ENCODE measurements at regions not wholly inside any gene's neighbourhood (a gene's known extent, or its start where the extent isn't known, plus 50 kb on each side); places are given as distances from the start of the nearest gene placed in this dataset.
"Not testable (repeated sequence)": the region's sequence is repeated elsewhere in the genome, so short reads cannot be mapped to it uniquely, and the experiment has no call there.

DNA sequence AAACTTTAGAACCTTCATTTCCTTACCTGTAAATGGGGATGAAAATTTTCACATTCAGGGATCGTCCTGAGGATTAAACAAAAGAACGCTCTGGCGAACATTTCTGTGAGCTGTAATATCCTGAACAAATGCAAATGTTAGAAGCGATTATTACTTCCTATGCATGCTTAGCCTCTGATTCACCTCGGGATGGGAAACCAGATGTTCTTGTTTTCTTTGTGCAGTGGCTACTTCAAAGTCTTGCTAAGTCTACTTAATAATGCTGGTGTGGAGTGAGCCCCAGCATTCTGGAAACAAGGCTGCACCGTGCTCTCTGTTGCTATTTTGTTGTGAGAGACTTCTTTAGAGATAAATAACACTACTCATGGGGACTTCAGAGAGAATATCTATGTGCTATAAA is 119.1 kb upstream of the PELI1 start:
- Mint-ChIP-seq H3K27ac (no peak overlapping the region), H3K36me3 (no peaks in the 10 kb centered on the region)
- no peak for ATAC-seq

GRCh38 chr2:64267699-64268098 is 123.5 kb upstream of the PELI1 start:
- peaks cover 2% of the 10 kb centered on the region for H3K9me3 Mint-ChIP-seq (ENCODE audit: low read depth)
- CTCF ChIA-PET = no interaction called here
- H3K27me3 Mint-ChIP-seq = no peaks in the 10 kb centered on the region
- ATAC-seq = no peak
- DNase-seq = no peak
- H3K4me1 Mint-ChIP-seq = no peaks in the 10 kb centered on the region
- H3K27ac Mint-ChIP-seq = no peak overlapping the region
- H3K4me3 Mint-ChIP-seq = no peak overlapping the region
- peaks cover 3% of the 10 kb centered on the region for H3K36me3 Mint-ChIP-seq

More for the DNA sequence above, 119.1 kb upstream of the PELI1 start:
- Mint-ChIP-seq H3K9me3 (ENCODE audit: low read depth) (no peaks in the 10 kb centered on the region), H3K4me1 (peaks cover 4% of the 10 kb centered on the region), H3K27me3 (no peaks in the 10 kb centered on the region), H3K4me3 (no peak overlapping the region)
- CTCF ChIA-PET = interaction anchor here (1.3 kb wide), 1 partner anchor 67 kb away, joined by 3 read pairs; no protein-coding TSS in a partner anchor
- DNase-seq = no peak

GRCh38 chr2:64268330-64269048 is 124.3 kb upstream of the PELI1 start:
- ATAC-seq (no peak), DNase-seq (no peak)
- no peak overlapping the region for H3K27ac Mint-ChIP-seq
- CTCF ChIA-PET = no interaction called here
- H3K4me1 Mint-ChIP-seq = peaks cover 1% of the 10 kb centered on the region
- no peaks in the 10 kb centered on the region for H3K27me3 Mint-ChIP-seq
- peaks cover 2% of the 10 kb centered on the region for H3K9me3 Mint-ChIP-seq (ENCODE audit: low read depth)
- H3K4me3 Mint-ChIP-seq = no peak overlapping the region
- H3K36me3 Mint-ChIP-seq = peaks cover 3% of the 10 kb centered on the region

- H3K36me3 Mint-ChIP-seq = peaks cover 6% of the 10 kb centered on the region
- peaks cover 2% of the 10 kb centered on the region for H3K9me3 Mint-ChIP-seq (ENCODE audit: low read depth)
- no peak for ATAC-seq
- no peak overlapping the region for H3K4me3 Mint-ChIP-seq
- peaks cover 21% of the 10 kb centered on the region for H3K4me1 Mint-ChIP-seq
- no peak overlapping the region for H3K27ac Mint-ChIP-seq
- no peak for DNase-seq
- H3K27me3 Mint-ChIP-seq = no peaks in the 10 kb centered on the region
- CTCF ChIA-PET = interaction anchor here (1.9 kb wide), 1 partner anchor 57 kb away, joined by 7 read pairs; no protein-coding TSS in a partner anchor
Measured at GRCh38 chr2:64273524-64274398, 129.5 kb upstream of the PELI1 start.

DNA sequence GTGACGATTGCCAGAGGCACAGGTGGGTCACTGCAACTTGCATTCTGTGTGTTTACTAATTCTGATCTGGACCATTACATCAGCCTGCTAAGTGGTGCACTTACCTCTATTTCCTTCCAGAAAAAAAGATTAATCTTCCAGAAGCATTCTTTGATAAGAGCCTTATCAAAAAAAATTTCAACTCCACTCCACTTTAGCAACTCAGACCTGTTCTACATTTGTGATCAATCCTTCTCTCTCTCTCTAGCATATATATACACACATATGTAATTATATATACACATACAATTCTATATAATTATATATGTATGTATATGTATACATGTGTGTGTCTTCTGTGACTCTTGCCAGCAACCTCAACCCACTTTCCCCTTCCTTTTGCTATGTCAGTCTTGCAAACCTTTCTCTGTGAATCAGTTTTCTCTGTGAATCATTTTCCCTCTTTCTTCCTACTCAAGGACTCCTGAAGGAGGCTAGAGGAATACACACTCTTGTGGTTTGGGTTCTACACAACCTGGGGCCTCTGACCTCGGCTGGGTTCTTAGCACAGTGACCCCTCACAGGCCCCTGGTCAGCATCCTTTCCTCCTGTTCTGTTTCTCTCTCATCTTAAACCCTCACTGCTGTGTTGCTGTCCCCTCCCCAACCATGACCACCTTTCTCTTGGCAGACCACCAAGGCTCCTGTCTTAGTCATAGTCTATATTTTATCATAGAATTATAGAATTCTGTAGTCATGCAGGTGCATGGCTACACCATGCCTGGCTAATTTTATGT is 130.4 kb upstream of the PELI1 start:
- DNase-seq = no peak
- Mint-ChIP-seq H3K9me3 (ENCODE audit: low read depth) (peaks cover 2% of the 10 kb centered on the region), H3K4me1 (peaks cover 21% of the 10 kb centered on the region), H3K27me3 (no peaks in the 10 kb centered on the region), H3K4me3 (no peak overlapping the region), H3K27ac (no peak overlapping the region), H3K36me3 (peaks cover 6% of the 10 kb centered on the region)
- no peak for ATAC-seq
- CTCF ChIA-PET = interaction anchor here (1.4 to 1.9 kb wide), 2 partner anchors 10 to 56 kb away, joined by 3 to 7 read pairs; no protein-coding TSS in a partner anchor

DNA sequence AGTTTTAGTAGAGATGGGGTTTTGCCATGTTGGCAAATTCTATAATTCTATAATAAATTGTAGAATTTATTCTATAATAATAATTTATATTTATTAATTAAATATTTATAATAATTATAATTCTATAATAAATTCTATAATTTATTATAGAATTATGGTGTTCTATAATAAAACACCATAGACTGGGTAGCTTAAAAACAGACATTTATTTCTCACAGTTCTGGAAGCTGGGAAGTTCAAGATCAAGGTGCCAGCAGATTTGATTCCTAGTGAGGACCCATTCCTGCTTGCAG is 130.9 kb upstream of the PELI1 start:
- Mint-ChIP-seq H3K9me3 (ENCODE audit: low read depth) (peaks cover 2% of the 10 kb centered on the region), H3K27me3 (no peaks in the 10 kb centered on the region), H3K4me3 (no peak overlapping the region), H3K36me3 (peaks cover 6% of the 10 kb centered on the region), H3K27ac (no peak overlapping the region), H3K4me1 (peaks cover 21% of the 10 kb centered on the region)
- ATAC-seq = no peak
- CTCF ChIA-PET = interaction anchor here (1.4 kb wide), 1 partner anchor 9 kb away, joined by 3 read pairs; no protein-coding TSS in a partner anchor
- DNase-seq = no peak

- peaks cover 2% of the 10 kb centered on the region for H3K36me3 Mint-ChIP-seq
- peaks cover 21% of the 10 kb centered on the region for H3K4me1 Mint-ChIP-seq
- H3K4me3 Mint-ChIP-seq = no peak overlapping the region
- ATAC-seq (no peak), DNase-seq (no peak)
- CTCF ChIA-PET = no interaction called here
- no peak overlapping the region for H3K27ac Mint-ChIP-seq
- no peaks in the 10 kb centered on the region for H3K9me3 Mint-ChIP-seq (ENCODE audit: low read depth)
- H3K27me3 Mint-ChIP-seq = no peaks in the 10 kb centered on the region
Measured at GRCh38 chr2:64276417-64277095, 132.3 kb upstream of the PELI1 start.

GRCh38 chr2:64277101-64277849 is 133.1 kb upstream of the PELI1 start:
- Mint-ChIP-seq H3K27ac (no peak overlapping the region), H3K9me3 (ENCODE audit: low read depth) (no peaks in the 10 kb centered on the region), H3K4me1 (peaks cover 21% of the 10 kb centered on the region), H3K36me3 (peaks cover 2% of the 10 kb centered on the region), H3K4me3 (no peak overlapping the region), H3K27me3 (no peaks in the 10 kb centered on the region)
- ATAC-seq (no peak), DNase-seq (no peak)
- CTCF ChIA-PET = no interaction called here

DNA sequence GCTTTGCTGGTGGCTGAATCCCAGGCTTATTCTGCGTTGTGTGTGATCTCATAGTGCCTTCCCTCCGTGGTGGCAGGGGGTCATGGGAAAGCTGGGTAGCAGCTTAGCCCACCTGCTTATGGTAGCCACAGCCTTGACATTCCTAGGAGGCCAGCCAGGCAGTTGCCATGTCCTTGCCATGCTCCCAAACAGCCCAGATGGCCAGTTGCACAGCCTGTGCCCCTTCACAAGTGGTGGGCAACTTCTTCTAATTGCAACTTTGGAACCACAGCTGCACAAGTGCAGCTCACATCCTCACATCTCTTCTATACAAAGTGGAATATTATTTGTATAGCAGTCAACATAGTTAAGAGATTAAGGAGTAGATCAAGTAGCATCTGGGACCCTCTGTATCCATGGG is 136.6 kb upstream of the PELI1 start:
- CTCF ChIA-PET = interaction anchor here (1.1 kb wide), 1 partner anchor 45 kb away, joined by 3 read pairs; no protein-coding TSS in a partner anchor
- H3K36me3 Mint-ChIP-seq; DNase-seq; H3K27ac Mint-ChIP-seq; H3K4me3 Mint-ChIP-seq; H3K27me3 Mint-ChIP-seq; H3K9me3 Mint-ChIP-seq (ENCODE audit: low read depth); H3K4me1 Mint-ChIP-seq; ATAC-seq: not testable (repeated sequence)

DNA sequence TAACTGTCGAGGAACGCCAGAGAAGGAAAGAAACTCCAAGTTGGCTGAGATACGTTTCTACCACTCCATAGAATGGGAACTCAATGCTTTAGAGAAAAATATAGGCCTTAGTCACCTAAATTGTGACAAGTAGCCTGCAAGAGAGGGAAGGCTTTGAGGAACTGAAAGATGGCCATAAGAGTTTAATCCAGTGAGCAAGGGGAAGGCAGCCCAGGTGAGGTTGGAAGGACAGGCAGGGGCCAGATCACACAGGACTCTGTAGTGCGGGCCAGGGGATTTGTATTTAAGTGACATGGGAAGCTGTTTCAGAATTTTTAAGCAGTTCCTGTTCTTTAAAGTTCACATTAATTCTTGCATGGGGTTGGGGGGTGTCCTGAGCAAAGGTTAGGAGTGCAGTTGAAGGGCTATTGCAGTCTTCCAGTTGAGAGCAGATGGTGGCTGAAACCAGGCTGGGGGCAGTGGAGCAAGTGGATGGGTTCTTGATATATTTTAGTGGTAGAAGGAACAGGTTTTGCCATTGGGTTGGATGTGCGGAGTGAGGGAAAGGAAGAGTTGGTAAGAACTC is 138.9 kb upstream of the PELI1 start:
- peak; percentile 5 for ATAC-seq
- Mint-ChIP-seq H3K27ac (no peak overlapping the region), H3K36me3 (no peaks in the 10 kb centered on the region), H3K27me3 (peaks cover 2% of the 10 kb centered on the region), H3K4me3 (no peak overlapping the region), H3K9me3 (ENCODE audit: low read depth) (no peaks in the 10 kb centered on the region), H3K4me1 (no peaks in the 10 kb centered on the region)
- CTCF ChIA-PET = interaction anchor here (1.4 to 1.8 kb wide), 2 partner anchors 64 to 234 kb away, joined by 5 read pairs; no protein-coding TSS in a partner anchor
- DNase-seq = no peak

DNA sequence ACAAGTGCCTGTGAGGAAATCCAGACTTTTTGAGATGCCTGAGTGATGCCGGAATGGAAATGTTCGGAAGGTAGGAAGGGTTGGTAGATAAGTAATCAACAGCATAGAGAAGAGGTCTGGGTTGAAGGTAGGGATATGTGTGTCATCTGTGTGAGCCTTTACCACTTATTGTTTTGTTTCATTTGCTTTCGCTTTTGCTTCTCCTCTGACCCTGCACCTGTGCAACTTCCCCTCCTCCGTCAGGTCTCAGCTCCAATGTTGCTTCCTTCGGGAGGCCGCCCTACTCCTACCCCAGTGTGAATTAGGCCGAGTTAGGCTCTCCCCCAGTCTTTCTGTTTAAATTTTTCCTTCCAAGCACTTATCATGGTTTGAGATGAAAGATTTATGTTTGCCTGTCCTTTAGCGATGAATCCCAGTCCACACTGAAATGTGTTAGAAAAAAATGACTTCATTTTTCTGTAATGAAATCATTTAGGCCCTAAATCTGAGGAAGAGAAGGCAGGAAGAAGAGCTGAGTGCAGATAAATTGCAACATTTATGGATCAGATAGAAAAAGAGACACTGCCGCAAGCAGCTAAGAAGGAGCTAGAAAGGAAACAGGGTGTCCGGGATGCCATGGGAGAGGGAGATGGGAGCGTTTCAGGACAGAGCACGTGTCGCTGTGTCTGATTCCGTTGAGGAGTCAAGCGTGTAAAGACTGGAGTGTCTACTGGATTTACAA is 139.6 kb upstream of the PELI1 start:
- no peaks in the 10 kb centered on the region for H3K9me3 Mint-ChIP-seq (ENCODE audit: low read depth)
- DNase-seq = peak; percentile 48
- H3K4me3 Mint-ChIP-seq = no peak overlapping the region
- CTCF ChIA-PET = interaction anchor here (0.7 to 1.8 kb wide), 5 partner anchors 8 to 234 kb away, joined by 3 to 5 read pairs (median 4); no protein-coding TSS in a partner anchor
- no peaks in the 10 kb centered on the region for H3K4me1 Mint-ChIP-seq
- no peaks in the 10 kb centered on the region for H3K36me3 Mint-ChIP-seq
- no peak overlapping the region for H3K27ac Mint-ChIP-seq
- ATAC-seq = peak; percentile 98
- peaks cover 2% of the 10 kb centered on the region for H3K27me3 Mint-ChIP-seq

Data from activated CD8-positive, alpha-beta memory T cell treated with anti-CD3 and anti-CD28 coated beads, Interleukin-2, amount 10 ng/mL, durations not matched to agents 7 days and 5 days (primary cell).